Stimulated activated naive CD8-positive, alpha-beta T cell treated with anti-CD3 and anti-CD28 coated beads, Interleukin-15, Interleukin-2, amounts not matched to agents 100 ng/mL and 50 ng/mL, for 24 hours (primary cell): ENCODE measurements at regions not wholly inside any gene's neighbourhood (a gene's known extent, or its start where the extent isn't known, plus 50 kb on each side); places are given as distances from the start of the nearest gene placed in this dataset.

Experiments used
- H3K27ac Mint-ChIP-seq: one replicate; pipeline ENCODE4 v1.8.0; 2021; ENCODE audit warnings: mild to moderate bottlenecking, mixed read lengths
- H3K27me3 Mint-ChIP-seq: one replicate; pipeline ENCODE4 v1.8.0; 2021; ENCODE audit warnings: mixed read lengths
- H3K36me3 Mint-ChIP-seq: one replicate; pipeline ENCODE4 v1.8.0; 2021; ENCODE audit warnings: low read depth, mixed read lengths
- H3K4me1 Mint-ChIP-seq: one replicate; pipeline ENCODE4 v1.8.0; 2021; ENCODE audit warnings: low read depth, mixed read lengths
- H3K4me3 Mint-ChIP-seq: one replicate; pipeline ENCODE4 v1.8.0; 2021; ENCODE audit warnings: mild to moderate bottlenecking, mixed read lengths
- H3K9me3 Mint-ChIP-seq: one replicate; pipeline ENCODE4 v1.8.0; 2021; ENCODE audit warnings: mixed read lengths

GRCh38 chr10:43891241-43891640 lies 242.6 kb upstream of the ZNF32 start:
- no peak overlapping the region for H3K4me3 Mint-ChIP-seq
- no peaks in the 10 kb centered on the region for H3K9me3 Mint-ChIP-seq
- no peaks in the 10 kb centered on the region for H3K36me3 Mint-ChIP-seq
- no peaks in the 10 kb centered on the region for H3K4me1 Mint-ChIP-seq
- H3K27me3 Mint-ChIP-seq = peaks cover 6% of the 10 kb centered on the region
- no peak overlapping the region for H3K27ac Mint-ChIP-seq

- H3K9me3 Mint-ChIP-seq = no peaks in the 10 kb centered on the region
- H3K36me3 Mint-ChIP-seq = no peaks in the 10 kb centered on the region
- H3K27me3 Mint-ChIP-seq = peaks cover 6% of the 10 kb centered on the region
- no peaks in the 10 kb centered on the region for H3K4me1 Mint-ChIP-seq
- H3K4me3 Mint-ChIP-seq = no peak overlapping the region
- H3K27ac Mint-ChIP-seq = no peak overlapping the region
These were observed 241.4 kb upstream of the ZNF32 start for GRCh38 chr10:43890124-43890523.

- no peaks in the 10 kb centered on the region for H3K4me1 Mint-ChIP-seq
- no peaks in the 10 kb centered on the region for H3K9me3 Mint-ChIP-seq
- peaks cover 6% of the 10 kb centered on the region for H3K27me3 Mint-ChIP-seq
- no peaks in the 10 kb centered on the region for H3K36me3 Mint-ChIP-seq
- H3K27ac Mint-ChIP-seq = no peak overlapping the region
- H3K4me3 Mint-ChIP-seq = no peak overlapping the region
These were observed 239.9 kb upstream of the ZNF32 start for GRCh38 chr10:43888586-43888985.

- Mint-ChIP-seq H3K27me3 (peaks cover 6% of the 10 kb centered on the region), H3K9me3 (no peaks in the 10 kb centered on the region), H3K4me1 (no peaks in the 10 kb centered on the region), H3K27ac (no peak overlapping the region), H3K4me3 (no peak overlapping the region), H3K36me3 (no peaks in the 10 kb centered on the region)
These were observed 237.2 kb upstream of the ZNF32 start for GRCh38 chr10:43885842-43886241.

- Mint-ChIP-seq H3K9me3 (no peaks in the 10 kb centered on the region), H3K27me3 (peaks cover 3% of the 10 kb centered on the region), H3K4me3 (no peak overlapping the region), H3K27ac (no peak overlapping the region), H3K36me3 (no peaks in the 10 kb centered on the region), H3K4me1 (no peaks in the 10 kb centered on the region)
These were observed 236.6 kb upstream of the ZNF32 start for GRCh38 chr10:43885252-43885651.

GRCh38 chr10:43884501-43885105 lies 235.9 kb upstream of the ZNF32 start:
- no peaks in the 10 kb centered on the region for H3K9me3 Mint-ChIP-seq
- H3K36me3 Mint-ChIP-seq = no peaks in the 10 kb centered on the region
- H3K27me3 Mint-ChIP-seq = peaks cover 3% of the 10 kb centered on the region
- no peak overlapping the region for H3K4me3 Mint-ChIP-seq
- no peak overlapping the region for H3K27ac Mint-ChIP-seq
- no peaks in the 10 kb centered on the region for H3K4me1 Mint-ChIP-seq

- Mint-ChIP-seq H3K27me3 (peaks cover 3% of the 10 kb centered on the region), H3K4me1 (no peaks in the 10 kb centered on the region), H3K27ac (no peak overlapping the region)
These were observed 234.0 kb upstream of the ZNF32 start for GRCh38 chr10:43882711-43883110.

GRCh38 chr10:43881657-43882056 lies 233.0 kb upstream of the ZNF32 start:
- H3K4me1 Mint-ChIP-seq = no peaks in the 10 kb centered on the region
- H3K27ac Mint-ChIP-seq = no peak overlapping the region
- no peaks in the 10 kb centered on the region for H3K27me3 Mint-ChIP-seq
- no peak overlapping the region for H3K4me3 Mint-ChIP-seq
- H3K9me3 Mint-ChIP-seq = no peaks in the 10 kb centered on the region
- H3K36me3 Mint-ChIP-seq = no peaks in the 10 kb centered on the region

More at GRCh38 chr10:43882711-43883110, 234.0 kb upstream of the ZNF32 start:
- no peaks in the 10 kb centered on the region for H3K36me3 Mint-ChIP-seq
- no peaks in the 10 kb centered on the region for H3K9me3 Mint-ChIP-seq
- no peak overlapping the region for H3K4me3 Mint-ChIP-seq

GRCh38 chr10:43880160-43880559 lies 231.5 kb upstream of the ZNF32 start:
- Mint-ChIP-seq H3K9me3 (no peaks in the 10 kb centered on the region), H3K4me1 (no peaks in the 10 kb centered on the region), H3K27ac (no peak overlapping the region), H3K27me3 (no peaks in the 10 kb centered on the region), H3K4me3 (no peak overlapping the region), H3K36me3 (no peaks in the 10 kb centered on the region)

- H3K4me1 Mint-ChIP-seq = no peaks in the 10 kb centered on the region
- H3K27ac Mint-ChIP-seq = no peak overlapping the region
- no peak overlapping the region for H3K4me3 Mint-ChIP-seq
- no peaks in the 10 kb centered on the region for H3K36me3 Mint-ChIP-seq
- no peaks in the 10 kb centered on the region for H3K9me3 Mint-ChIP-seq
- H3K27me3 Mint-ChIP-seq = no peaks in the 10 kb centered on the region
These were observed 231.1 kb upstream of the ZNF32 start for GRCh38 chr10:43879742-43880141.

- H3K27ac Mint-ChIP-seq = no peak overlapping the region
- H3K4me3 Mint-ChIP-seq = no peak overlapping the region
- no peaks in the 10 kb centered on the region for H3K4me1 Mint-ChIP-seq
- no peaks in the 10 kb centered on the region for H3K36me3 Mint-ChIP-seq
- no peaks in the 10 kb centered on the region for H3K9me3 Mint-ChIP-seq
- H3K27me3 Mint-ChIP-seq = no peaks in the 10 kb centered on the region
These were observed 230.5 kb upstream of the ZNF32 start for GRCh38 chr10:43879162-43879561.

- H3K4me3 Mint-ChIP-seq = no peak overlapping the region
- no peaks in the 10 kb centered on the region for H3K9me3 Mint-ChIP-seq
- no peaks in the 10 kb centered on the region for H3K36me3 Mint-ChIP-seq
- no peaks in the 10 kb centered on the region for H3K4me1 Mint-ChIP-seq
- no peaks in the 10 kb centered on the region for H3K27me3 Mint-ChIP-seq
- no peak overlapping the region for H3K27ac Mint-ChIP-seq
These were observed 229.7 kb upstream of the ZNF32 start for GRCh38 chr10:43878386-43878785.

GRCh38 chr10:43876976-43877375 lies 228.3 kb upstream of the ZNF32 start:
- H3K36me3 Mint-ChIP-seq = no peaks in the 10 kb centered on the region
- no peak overlapping the region for H3K4me3 Mint-ChIP-seq
- no peaks in the 10 kb centered on the region for H3K4me1 Mint-ChIP-seq
- H3K27me3 Mint-ChIP-seq = no peaks in the 10 kb centered on the region
- no peaks in the 10 kb centered on the region for H3K9me3 Mint-ChIP-seq
- no peak overlapping the region for H3K27ac Mint-ChIP-seq

GRCh38 chr10:43874984-43875383 lies 226.3 kb upstream of the ZNF32 start:
- Mint-ChIP-seq H3K4me1 (no peaks in the 10 kb centered on the region), H3K36me3 (no peaks in the 10 kb centered on the region), H3K27me3 (no peaks in the 10 kb centered on the region), H3K9me3 (no peaks in the 10 kb centered on the region), H3K4me3 (no peak overlapping the region), H3K27ac (no peak overlapping the region)

GRCh38 chr10:43873717-43874116 lies 225.0 kb upstream of the ZNF32 start:
- H3K27ac Mint-ChIP-seq = no peak overlapping the region
- no peaks in the 10 kb centered on the region for H3K27me3 Mint-ChIP-seq
- no peaks in the 10 kb centered on the region for H3K9me3 Mint-ChIP-seq
- no peak overlapping the region for H3K4me3 Mint-ChIP-seq
- no peaks in the 10 kb centered on the region for H3K4me1 Mint-ChIP-seq
- no peaks in the 10 kb centered on the region for H3K36me3 Mint-ChIP-seq

GRCh38 chr10:43872644-43873043 lies 224.0 kb upstream of the ZNF32 start:
- no peak overlapping the region for H3K4me3 Mint-ChIP-seq
- no peaks in the 10 kb centered on the region for H3K27me3 Mint-ChIP-seq
- no peaks in the 10 kb centered on the region for H3K9me3 Mint-ChIP-seq
- H3K4me1 Mint-ChIP-seq = no peaks in the 10 kb centered on the region
- H3K36me3 Mint-ChIP-seq = no peaks in the 10 kb centered on the region
- no peak overlapping the region for H3K27ac Mint-ChIP-seq
